NCI-H146 treated with DMSO at 0.1 percent for 48 hours (cell line): ENCODE measurements at regions not wholly inside any gene's neighbourhood (a gene's known extent, or its start where the extent isn't known, plus 50 kb on each side); places are given as distances from the start of the nearest gene placed in this dataset.

ENCODE experiments used
- DNase-seq: peaks from one replicate; lab custom pipeline; 2025; ENCODE audit not compliant: unreplicated experiment; lab: John Stamatoyannopoulos, UW

DNA sequence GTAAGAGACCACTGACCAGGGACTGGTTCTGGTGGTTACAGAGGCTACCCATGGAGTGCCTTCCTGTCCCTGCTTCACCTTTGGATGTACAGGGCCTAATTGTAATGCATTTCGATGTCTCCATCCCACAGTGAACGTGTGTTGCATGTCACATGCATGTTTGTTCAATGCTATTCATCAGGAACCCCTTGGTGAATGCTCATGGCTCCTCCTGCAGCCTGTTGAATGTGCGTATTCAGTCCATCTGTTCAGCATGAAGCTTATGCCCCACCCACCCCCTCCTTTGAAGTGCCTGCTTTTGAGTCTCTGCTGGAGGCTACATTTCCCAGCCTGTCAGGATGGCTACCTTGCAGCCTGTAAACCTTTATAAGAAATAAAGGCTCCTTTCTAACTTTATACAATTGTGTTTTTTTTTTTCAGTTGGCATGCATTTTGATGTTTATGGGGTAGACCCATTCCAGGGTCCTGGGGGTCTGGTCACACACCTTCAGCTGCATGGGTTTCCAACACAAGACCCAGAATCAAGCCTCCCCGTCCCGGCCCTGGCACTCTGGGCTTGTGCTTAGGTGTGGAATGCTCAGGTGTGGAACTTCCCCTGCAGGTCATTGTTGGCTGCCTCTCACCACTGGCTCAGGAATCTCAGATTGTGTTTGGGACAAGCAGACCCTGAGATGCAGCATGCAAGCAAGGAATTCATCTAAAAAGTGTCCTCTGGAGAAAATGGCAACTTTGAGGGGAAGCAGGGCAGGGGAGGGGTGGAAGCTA is 238.8 kb upstream of the HDAC4 start:
- no peak for DNase-seq

DNA sequence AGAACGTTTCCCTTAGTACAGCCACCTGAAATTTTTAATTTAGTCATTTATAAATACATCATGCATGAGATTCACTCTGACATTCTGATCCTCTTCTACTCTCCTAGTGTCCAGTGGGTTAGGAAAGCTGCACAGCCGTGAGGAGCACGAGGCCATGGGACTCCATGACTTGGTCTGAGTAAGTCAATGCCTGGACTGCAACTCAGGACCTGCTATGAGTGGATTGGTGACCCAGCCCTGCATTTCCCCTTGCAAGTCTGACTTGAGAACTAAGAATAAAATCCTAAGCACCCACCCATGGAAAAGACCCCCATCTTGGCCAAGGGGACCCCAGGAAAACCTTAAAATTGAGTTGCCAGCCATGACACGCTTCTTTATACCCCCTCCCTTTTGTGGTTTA is 237.6 kb upstream of the HDAC4 start:
- DNase-seq = no peak

DNA sequence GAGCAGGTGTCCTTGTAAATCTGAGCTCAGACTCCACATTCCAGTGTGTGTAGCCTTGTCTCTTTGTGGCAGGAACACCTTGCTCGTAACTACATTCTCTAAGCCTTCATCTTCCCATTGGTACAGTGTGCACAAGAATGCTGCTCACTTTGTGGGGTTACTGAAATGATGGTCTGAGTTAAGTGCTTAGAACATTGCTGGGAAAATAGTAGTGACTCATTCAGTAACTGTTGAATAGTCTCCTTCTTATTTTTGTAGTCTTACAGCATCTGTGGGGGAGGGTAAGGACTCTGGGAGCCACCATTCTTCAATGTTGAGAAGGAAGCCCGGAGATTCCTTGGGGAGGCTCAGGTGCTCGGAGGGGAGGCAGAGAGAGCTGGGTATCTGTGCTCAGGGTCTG is 236.0 kb upstream of the HDAC4 start:
- DNase-seq = no peak

DNA sequence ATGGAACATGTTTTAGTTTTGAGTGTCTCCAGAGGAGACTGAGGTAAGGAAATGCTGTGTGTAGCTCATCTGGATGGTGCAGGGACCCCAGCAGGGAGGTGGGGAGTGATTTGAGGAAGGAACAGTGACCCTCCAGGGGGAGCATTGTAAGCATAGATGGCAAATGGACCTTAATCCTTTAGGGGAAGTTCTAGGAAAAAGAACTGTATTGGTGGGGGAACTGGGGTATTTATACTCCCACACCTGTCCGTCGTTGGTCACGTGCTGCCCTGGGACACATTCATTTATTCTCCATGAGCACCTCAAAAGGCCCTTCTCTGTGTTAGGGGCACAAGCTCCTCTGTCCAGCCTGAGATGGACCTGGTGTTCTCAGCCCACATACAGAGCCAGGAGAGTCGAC is 233.9 kb upstream of the HDAC4 start:
- no peak for DNase-seq

DNA sequence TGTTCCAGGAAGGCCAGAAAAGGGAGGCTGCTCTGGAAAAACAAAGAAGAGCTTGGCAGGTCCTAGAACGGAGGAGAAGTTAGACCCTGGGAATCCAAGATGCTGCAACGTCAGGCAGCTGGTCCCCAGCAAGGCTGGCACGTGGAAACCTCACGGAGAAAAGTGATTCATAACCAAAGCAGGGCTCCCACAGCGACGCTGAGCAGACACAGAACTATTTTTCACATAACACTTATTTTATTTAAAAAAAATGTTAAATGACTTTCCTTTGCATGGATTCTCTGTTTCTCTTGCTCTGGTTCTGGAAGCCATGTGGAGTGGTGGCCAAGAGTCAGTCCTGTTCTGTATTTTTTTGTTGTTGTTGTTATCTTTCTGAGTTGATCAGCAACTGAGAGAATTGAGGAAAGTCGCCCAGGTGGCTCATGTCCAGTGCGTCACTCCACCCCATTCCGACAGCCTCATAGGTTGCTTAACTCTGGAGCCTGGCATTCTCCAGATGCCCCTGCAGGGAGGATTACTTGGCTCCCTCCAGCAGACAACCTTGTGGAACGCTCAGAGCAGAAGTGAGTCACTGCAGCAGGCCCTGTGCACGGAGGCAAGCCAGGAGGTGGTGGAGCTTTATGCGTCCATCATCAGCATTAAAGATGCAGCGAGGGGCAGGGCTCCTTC is 229.9 kb upstream of the HDAC4 start:
- DNase-seq = no peak

DNA sequence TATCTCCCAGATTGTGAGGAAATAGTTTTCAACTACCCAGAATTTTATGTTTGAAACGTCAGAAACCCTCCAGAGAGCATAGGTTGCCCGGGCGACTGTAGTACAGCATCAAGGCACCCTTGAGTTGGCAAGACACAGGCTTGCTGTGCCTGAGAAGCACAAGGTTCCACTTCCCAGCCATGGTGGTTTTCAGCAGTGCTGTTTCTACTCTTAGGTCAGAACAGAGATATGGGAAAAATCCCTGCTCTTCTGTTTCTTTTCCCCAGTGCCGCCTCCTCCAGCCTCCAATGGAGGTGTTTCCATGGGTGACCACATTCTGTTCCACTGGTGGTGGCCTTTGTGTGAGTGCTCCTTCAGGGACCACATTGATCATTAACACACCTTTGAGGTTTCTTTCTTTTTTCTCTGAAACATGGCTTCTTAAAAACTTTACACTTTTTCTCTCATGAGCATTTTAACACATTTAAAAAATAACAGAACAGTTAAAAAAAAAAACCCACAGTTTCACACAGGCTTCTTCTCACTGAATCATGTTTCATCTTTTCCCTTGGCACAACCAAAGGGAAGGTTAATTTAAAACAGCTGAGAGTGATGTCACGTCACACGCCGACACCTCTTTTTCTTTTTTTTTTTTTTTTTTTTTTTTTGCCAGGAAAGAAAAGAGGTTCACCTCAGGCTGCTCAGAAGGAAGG is 229.3 kb upstream of the HDAC4 start:
- no peak for DNase-seq

DNA sequence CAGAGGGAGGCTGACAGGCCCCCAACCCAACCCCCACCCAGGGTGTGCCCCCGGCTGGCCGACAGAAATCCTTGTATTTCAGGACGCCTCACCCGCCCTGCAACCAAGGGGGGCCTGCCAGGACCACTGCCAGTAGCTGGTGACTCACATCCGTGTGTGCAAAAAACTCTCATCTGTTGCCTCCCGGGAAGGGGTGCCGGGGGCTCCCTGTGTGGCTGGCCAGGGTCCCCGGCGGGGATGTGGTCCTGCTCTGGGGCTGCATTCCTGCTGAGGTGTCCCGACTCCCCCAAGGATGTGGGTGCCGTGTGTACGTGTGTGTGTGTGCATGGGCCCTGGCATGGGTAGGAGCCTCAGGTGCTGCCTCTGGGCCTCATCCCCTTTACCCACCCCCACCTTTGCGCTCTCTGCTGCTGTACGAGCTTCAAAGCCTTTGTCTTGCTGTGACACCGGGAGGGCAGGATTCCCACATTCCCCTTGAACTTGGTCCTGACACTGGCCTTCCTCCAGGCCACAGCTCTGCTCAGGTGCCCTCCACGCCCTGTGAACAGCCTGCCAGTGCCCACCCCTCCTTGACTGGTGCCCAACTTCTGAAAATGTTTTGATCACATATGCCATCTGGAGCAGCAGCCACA is 226.3 kb upstream of the HDAC4 start:
- no peak for DNase-seq

DNA sequence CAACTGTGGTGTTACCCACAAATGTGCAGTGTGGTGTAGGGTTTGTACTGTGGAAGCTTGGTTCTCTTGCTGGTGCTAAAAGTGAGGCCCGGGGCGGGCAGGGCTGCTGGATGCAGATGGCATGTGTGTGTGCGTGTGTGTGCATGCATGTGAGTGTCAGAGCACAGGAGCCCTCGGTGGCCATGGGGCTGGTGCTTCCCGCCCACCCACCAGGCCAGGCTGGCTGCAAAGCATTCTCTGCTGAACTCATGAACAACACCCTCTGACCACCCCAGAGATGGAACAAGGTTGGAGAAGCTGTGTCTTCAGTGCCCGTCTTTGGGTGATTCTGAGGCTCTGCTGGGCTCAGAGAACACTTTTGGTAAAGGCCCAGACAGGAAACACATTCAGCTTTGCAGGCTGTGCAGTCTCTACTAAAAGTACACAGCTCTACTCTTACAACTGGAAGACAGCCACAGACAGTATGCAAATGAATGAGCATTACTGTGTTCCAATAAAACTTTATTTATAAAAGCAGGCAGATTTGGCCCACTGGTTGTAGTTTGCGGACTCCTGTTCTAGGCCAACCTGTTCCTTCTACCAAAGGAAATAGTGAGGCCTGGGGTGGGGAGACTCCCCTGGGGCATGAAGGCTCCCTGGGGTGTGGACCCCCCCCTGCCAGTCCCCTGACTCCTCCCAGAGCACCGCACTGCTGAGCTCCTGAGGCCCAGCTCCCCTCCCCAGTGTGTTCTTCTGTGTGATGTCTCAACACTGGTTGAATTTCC is 225.3 kb upstream of the HDAC4 start:
- no peak for DNase-seq

DNA sequence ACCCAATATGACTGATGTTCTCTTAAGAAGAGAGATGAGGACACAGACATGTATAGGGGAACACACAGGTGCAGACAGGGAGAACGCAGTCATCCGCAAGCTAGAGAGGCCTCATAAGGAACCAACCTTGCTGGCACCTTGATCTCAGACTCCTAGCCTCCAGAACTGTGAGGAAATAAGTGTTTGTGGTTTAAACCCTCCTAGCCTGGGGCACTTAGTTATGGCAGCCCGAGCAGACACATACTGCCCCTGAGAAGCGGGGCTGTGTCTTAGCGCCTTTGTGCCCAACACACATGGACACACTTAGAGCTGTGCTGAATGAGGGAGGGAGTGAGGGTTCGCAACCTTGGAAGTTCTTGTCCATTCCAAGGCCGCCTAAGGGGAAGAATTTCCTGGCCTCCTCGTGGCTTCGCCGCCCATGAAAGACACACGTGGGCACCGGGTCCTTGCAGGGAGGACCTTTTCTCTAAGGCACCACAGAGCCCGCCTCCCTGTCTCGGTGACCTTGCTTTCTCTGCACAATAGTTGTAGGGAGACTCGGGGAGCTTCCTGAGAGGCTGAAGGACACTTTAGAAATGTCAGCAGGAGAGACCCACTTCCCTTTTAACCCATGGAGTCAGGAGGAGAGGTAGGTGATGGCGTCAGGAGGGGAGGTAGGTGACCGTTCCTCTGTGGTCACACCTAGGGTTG is 224.5 kb upstream of the HDAC4 start:
- DNase-seq = no peak

DNA sequence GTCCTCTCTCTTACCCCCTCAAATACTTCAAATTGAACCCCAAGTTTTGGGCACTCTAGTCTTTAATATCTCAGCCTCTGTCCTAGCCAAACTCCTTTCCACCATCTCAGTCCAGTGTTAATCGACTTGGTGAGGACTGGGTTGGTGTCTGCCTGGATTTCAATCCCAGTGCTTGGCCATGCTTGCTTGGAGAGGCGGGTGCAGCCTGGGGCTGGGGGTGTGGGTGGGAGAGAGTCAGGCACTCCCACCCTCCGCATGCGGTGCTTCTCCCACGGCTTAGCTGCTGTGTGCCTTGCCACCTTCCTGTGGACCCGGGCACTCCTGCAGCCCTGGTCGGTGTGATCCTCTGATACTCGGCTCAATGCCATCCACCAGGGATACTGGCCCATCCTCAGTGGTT is 220.8 kb upstream of the HDAC4 start:
- DNase-seq = no peak

DNA sequence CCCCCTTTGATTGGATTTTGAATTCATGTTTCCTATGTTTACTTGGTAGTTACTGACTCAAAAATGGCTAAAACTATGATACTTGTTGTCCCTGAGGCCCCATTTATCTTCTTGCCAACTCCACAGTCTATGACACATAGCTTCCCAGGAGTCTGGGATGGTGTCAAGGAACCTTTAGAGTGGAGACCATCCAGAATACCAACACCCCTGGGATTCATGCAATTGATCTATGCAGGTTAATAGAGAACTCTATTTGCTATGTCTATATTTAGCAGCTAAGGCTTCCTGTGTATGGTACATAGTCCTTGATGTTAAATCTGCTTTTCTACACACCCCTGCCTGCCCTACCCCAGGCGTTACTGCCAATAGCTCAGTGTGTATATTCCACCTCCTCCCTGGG is 218.5 kb upstream of the HDAC4 start:
- DNase-seq = no peak

DNA sequence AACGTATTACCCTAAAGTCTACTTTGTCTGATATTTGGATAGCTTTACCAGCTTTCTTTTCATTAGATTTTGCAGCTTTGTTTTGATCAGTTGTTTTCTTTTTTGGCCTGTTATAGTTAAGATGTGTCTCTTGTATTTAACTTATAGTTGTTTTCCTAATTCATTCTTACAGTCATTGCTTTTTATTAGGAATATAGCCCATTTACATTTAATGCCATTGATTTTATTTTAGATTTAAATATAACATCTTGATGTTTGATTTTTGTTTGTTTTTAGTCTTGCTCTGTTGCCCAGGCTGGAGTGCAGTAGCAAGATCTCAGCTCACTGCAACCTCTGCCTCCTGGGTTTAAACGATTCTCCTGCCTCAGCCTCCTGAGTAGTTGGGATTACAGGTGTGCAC is 215.9 kb upstream of the HDAC4 start:
- no peak for DNase-seq

DNA sequence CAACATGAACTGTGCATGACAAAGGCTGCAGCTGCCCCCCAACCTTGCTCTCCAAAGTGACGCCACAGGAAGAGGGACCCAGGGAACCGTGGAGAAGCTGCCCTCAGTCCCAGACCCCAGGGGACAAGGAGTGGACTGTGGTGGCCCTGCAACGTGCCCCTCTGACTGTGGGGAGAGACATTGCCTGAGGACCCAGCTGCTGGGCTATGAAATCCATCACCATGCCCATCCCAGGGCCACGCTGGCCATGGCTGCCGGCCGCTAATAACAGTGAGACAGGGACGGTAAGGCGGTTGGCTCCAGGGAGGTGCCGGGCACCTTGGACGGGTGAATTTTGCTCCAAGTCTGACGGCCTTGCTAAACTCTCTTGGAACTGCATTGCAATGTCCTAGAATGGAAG is 211.3 kb upstream of the HDAC4 start:
- DNase-seq = no peak

DNA sequence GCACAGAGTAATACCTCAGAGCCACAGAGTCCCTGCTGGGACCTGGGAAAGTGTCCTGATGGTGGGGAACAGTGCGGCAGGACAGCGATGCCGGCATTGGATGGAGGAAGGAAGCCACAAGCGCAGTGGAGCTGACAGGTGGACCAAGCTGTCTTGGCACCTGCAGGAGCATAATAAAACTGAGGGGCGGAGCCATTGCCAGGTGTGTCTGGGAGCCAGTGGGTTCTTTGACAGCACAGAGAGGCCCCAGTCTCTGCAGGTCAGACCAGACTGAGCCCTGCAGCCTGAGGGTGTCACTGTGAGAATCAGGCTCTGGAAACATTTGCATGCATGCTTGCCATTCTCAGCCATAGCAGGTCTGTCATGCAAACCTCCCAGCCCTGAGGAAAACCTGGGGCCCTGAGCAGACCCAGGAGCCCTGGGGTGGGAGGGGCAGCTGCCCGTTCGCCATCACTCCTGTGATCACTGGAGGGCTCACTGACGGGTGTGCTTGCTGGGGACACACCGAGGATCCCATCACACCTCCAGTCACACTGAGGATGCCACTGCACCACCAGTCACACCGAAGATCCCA is 210.5 kb upstream of the HDAC4 start:
- DNase-seq = peak; percentile 9

DNA sequence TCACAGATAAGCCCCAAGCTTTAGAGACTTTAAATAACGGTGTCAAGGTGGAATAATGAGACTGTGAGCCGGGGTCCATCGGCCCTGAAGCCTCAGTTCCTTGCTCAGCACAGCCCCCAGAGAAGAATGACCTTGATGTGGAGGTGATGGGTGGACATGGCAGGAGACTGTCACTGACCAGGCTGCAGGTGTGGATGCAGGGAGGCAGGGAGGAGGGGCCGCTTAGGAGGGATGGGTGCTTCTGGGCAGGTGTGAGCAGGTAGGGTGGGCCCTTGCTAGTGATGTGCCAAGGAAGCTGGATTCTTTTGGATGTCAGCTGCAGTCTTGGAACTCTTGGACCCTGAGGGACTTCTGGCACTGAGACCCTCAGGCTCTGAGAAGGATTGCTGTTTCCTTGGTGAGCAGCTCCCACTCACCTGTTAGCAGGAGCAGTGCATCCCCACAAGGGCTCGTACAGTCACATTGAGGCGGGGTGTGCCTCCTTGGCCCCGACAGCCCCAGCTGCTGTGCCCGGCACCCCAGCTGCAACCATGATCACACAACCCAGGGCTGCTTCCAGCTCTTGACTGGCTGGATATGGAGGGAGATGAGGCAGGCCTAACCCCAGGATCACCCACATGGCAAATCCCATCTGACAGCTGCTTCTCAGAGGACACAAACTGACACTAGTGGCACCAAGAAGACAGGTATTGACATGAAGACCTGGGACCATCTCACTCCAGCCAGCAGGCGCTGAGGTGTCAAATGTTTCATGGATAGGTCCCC is 209.8 kb upstream of the HDAC4 start:
- DNase-seq = no peak

DNA sequence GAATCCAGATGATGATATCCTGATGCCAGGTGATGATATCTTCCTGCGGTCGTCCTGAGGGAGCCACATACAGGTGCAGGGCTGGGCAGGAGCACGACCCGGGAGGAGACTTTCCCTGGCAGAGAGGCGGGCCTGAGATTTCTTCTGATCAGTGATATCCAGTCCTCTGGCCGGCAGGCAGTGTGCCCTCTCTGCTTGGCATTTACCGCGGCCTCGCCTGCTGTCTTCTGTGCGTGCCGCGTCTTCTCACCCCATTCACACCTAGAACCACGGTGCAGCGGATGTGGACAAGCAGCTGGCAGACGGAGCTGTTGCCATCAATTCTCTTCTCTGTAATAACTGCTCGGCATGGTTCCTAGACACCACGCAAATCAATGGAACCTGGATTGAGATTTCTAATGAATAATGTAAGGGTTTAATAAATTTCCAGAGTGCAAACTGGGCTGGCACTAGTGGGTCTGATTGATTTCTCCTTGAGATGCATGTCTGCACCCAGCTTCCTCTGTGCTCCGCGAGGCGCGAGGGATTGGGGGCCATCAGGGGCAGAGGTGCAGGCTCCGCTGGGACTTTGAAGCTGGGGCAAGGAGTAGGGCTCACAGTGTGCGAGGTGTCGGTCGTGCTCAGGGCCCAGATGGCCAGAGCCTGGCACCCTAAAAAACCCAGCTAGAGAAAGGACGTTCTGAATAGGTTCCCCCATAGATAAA is 208.9 kb upstream of the HDAC4 start:
- no peak for DNase-seq

DNA sequence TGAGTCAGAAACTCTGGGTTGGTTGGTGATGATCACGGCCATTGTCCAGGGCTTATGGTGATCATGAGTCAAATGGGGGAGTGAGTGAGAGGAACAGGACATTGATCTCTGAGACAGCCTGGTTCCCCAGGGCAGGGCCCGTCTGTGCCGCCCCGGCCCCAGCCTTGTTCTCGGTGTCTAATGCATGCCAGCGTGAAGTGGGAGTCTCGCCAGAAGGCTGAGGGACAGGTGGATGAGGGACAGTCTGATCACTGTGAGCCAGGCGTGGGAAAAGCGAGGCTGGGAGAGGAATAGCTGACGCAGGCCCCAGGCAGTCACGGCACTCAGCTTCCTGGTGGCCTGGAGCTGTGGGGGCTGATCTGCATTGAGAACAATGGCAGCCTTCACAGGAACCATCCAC is 208.3 kb upstream of the HDAC4 start:
- no peak for DNase-seq

DNA sequence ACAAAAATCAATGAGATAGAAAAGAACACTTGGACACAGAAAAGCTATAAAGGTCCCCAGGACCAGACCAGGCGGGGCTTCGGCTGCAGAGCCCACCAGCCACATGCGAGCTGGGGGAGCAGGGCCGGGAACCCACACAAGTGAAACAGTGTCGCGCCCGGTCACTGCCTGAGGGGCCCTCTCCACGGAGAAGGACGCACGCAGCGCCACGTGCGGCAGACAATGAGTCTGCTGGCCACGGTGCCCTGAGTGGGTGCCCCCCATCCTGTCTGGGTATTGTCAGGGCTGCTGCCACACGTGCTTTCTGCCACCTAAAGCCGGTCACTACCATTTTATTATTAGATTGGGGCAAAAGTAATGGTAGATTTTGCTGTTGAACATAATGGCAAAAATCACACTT is 207.9 kb upstream of the HDAC4 start:
- DNase-seq = no peak

DNA sequence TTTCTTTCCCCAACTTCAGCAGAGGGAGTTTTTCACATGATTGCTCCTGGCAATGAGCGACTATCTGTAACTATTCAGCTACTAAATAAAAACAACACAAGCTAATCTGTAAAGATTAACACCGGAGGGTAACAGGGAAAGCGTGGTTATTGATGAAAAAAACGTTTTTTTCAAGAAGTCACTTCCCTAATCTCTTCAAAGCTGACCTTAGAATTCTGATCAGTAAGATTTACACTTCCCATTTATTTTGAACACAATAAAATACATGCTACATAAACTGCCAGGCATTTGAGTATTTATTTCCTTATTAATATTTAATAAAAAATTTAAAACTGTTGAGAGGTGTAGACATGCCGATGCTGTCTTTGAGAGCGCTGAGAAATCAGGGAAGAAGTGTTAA is 207.4 kb upstream of the HDAC4 start:
- no peak for DNase-seq
